ENCODE measurements at regions not wholly inside any gene's neighbourhood (a gene's known extent, or its start where the extent isn't known, plus 50 kb on each side); places are given as distances from the start of the nearest gene placed in this dataset.

GRCh38 chr2:18132697-18133096 is 254.2 kb downstream of the KCNS3 start:
- peaks cover 4% of the 10 kb centered on the region for H3K4me1 ChIP-seq
- H3K9me3 ChIP-seq, result no peaks in the 10 kb centered on the region
- no peaks in the 10 kb centered on the region for H3K36me3 ChIP-seq (ENCODE audit: low read depth, missing control alignments)
- H3K27ac ChIP-seq, result no peak overlapping the region
- H3K4me3 ChIP-seq, result no peak overlapping the region
- no peaks in the 10 kb centered on the region for H3K27me3 ChIP-seq
- TF ChIP-seq POLR2A (IDR thresholded peaks at IDR 0.05), result no peak
- TF ChIP-seq, protein P1, sequence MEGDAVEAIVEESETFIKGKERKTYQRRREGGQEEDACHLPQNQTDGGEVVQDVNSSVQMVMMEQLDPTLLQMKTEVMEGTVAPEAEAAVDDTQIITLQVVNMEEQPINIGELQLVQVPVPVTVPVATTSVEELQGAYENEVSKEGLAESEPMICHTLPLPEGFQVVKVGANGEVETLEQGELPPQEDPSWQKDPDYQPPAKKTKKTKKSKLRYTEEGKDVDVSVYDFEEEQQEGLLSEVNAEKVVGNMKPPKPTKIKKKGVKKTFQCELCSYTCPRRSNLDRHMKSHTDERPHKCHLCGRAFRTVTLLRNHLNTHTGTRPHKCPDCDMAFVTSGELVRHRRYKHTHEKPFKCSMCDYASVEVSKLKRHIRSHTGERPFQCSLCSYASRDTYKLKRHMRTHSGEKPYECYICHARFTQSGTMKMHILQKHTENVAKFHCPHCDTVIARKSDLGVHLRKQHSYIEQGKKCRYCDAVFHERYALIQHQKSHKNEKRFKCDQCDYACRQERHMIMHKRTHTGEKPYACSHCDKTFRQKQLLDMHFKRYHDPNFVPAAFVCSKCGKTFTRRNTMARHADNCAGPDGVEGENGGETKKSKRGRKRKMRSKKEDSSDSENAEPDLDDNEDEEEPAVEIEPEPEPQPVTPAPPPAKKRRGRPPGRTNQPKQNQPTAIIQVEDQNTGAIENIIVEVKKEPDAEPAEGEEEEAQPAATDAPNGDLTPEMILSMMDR (IDR thresholded peaks at IDR 0.05), result no peak
- 78 to 95% methylated on average over 3 of the region's 3 CpGs for WGBS, 2 donors
- intact Hi-C loops (cut with DNase I; ENCODE audit: low total_unique reads), result no loop called here
- no peak for DNase-seq

- 50 to 67% methylated on average over 1 of the region's 1 CpG for WGBS, 2 donors
- intact Hi-C loops (cut with DNase I; ENCODE audit: low total_unique reads), result no loop called here
- Histone ChIP-seq H3K27ac (no peak overlapping the region), H3K4me1 (peaks cover 4% of the 10 kb centered on the region), H3K36me3 (ENCODE audit: low read depth, missing control alignments) (no peaks in the 10 kb centered on the region), H3K4me3 (no peak overlapping the region), H3K9me3 (no peaks in the 10 kb centered on the region), H3K27me3 (no peaks in the 10 kb centered on the region)
- TF ChIP-seq POLR2A (IDR thresholded peaks at IDR 0.05), result no peak
- TF ChIP-seq, protein P1 (IDR thresholded peaks at IDR 0.05), result no peak
- no peak for DNase-seq
These were observed 253.3 kb downstream of the KCNS3 start for GRCh38 chr2:18131761-18132160.

DNA sequence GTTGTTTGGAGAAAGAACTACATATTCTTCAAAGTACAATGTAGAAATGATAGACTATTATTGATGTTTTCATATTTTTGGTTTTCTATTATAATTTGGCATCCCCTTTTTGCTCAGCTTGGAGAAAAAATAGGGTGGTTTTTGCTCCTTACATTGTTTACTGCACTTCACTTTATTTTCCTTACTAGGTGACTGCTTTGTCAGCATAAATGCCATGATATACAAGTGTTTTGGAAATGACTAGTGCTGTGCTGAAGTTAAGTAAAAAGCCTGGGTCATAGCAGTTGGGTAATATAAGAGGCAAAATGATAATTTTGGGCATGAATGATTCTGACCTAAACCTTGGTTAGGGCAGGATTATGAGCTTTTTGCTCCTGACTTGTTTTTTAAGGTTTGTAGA is 250.9 kb downstream of the KCNS3 start:
- Histone ChIP-seq H3K27me3 (no peaks in the 10 kb centered on the region), H3K4me1 (peaks cover 18% of the 10 kb centered on the region), H3K4me3 (no peak overlapping the region), H3K36me3 (ENCODE audit: low read depth, missing control alignments) (no peaks in the 10 kb centered on the region), H3K9me3 (no peaks in the 10 kb centered on the region), H3K27ac (peak overlapping the region in 1 of 2 donors; percentile 12)
- intact Hi-C loops (cut with DNase I; ENCODE audit: low total_unique reads), result no loop called here
- no peak for TF ChIP-seq POLR2A (IDR thresholded peaks at IDR 0.05)
- TF ChIP-seq, protein P1 (IDR thresholded peaks at IDR 0.05), result no peak
- no peak for DNase-seq

- H3K9me3 ChIP-seq, result no peaks in the 10 kb centered on the region
- no peak overlapping the region for H3K4me3 ChIP-seq
- TF ChIP-seq, protein P1 (IDR thresholded peaks at IDR 0.05), result no peak
- TF ChIP-seq POLR2A (IDR thresholded peaks at IDR 0.05), result no peak
- no peaks in the 10 kb centered on the region for H3K27me3 ChIP-seq
- no peaks in the 10 kb centered on the region for H3K36me3 ChIP-seq (ENCODE audit: low read depth, missing control alignments)
- intact Hi-C loops (cut with DNase I; ENCODE audit: low total_unique reads), result no loop called here
- peaks cover 20% of the 10 kb centered on the region for H3K4me1 ChIP-seq
- DNase-seq, result no peak
- no peak overlapping the region for H3K27ac ChIP-seq
- WGBS, 2 donors, result 33 to 52% methylated on average over 1 of the region's 1 CpG
These were observed 246.8 kb downstream of the KCNS3 start for GRCh38 chr2:18125303-18125702.

GRCh38 chr2:18124116-18124835 is 245.8 kb downstream of the KCNS3 start:
- Histone ChIP-seq H3K27ac (no peak overlapping the region), H3K4me1 (peaks cover 16% of the 10 kb centered on the region), H3K27me3 (no peaks in the 10 kb centered on the region), H3K9me3 (no peaks in the 10 kb centered on the region), H3K36me3 (ENCODE audit: low read depth, missing control alignments) (no peaks in the 10 kb centered on the region), H3K4me3 (no peak overlapping the region)
- no peak for DNase-seq
- TF ChIP-seq, protein P1 (IDR thresholded peaks at IDR 0.05), result no peak
- 56 to 57% methylated on average over 6 of the region's 6 CpGs for WGBS, 2 donors
- intact Hi-C loops (cut with DNase I; ENCODE audit: low total_unique reads), result no loop called here

All from testis (tissue), 2 donors.